ENCODE measurements at regions not wholly inside any gene's neighbourhood (a gene's known extent, or its start where the extent isn't known, plus 50 kb on each side); places are given as distances from the start of the nearest gene placed in this dataset.

GRCh38 chr14:34931206-34931605 is 51.6 kb upstream of the SRP54 start:
- TF ChIP-seq POLR2A (IDR thresholded peaks at IDR 0.05), result no peak
- Histone ChIP-seq H3K4me1 (replicated peaks in 1 of 2) (no peaks in the 10 kb centered on the region), H3K4me3 (no peak overlapping the region), H3K27ac (peak overlapping the region in 2 of 5 donors; percentile 34 to 53), H3K27me3 (no peaks in the 10 kb centered on the region), H3K9me3 (replicated peaks in 1 of 3) (no peaks in the 10 kb centered on the region), H3K36me3 (replicated peaks in 1 of 2) (no peaks in the 10 kb centered on the region)
- 40 to 57% (median 49%) methylated on average over 1 of the region's 1 CpG for whole genome bisulfite sequencing, 4 donors
- DNase-seq, result peak in 1 of 7 donors; percentile 5
- intact Hi-C loops (cut with DNase I), result no loop called here

DNA sequence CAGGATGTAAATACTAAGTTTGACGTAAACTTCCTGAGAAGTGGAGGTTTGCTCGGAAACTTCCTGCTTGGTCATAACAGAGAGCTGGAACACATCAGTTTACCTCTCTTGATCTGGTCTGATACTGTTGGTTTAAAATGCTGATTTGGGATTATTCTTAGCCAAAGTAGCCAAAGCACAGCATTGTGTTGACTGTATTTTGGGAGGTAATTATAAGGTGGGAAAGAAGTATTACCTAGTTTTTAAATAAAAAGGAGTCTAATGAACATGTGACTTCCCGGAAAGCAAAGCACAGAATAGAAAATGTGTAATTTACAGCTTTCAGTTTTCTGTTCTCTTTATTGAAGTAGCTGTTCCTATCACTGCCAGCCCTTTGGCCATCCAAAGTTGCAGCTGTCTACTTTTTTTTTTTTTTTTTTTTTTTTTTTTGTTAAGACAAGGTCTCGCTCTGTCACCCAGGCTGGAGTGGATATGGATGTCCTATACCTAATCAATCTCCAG is 52.2 kb upstream of the SRP54 start:
- TF ChIP-seq POLR2A (IDR thresholded peaks at IDR 0.05), result no peak
- TF ChIP-seq, protein P1, sequence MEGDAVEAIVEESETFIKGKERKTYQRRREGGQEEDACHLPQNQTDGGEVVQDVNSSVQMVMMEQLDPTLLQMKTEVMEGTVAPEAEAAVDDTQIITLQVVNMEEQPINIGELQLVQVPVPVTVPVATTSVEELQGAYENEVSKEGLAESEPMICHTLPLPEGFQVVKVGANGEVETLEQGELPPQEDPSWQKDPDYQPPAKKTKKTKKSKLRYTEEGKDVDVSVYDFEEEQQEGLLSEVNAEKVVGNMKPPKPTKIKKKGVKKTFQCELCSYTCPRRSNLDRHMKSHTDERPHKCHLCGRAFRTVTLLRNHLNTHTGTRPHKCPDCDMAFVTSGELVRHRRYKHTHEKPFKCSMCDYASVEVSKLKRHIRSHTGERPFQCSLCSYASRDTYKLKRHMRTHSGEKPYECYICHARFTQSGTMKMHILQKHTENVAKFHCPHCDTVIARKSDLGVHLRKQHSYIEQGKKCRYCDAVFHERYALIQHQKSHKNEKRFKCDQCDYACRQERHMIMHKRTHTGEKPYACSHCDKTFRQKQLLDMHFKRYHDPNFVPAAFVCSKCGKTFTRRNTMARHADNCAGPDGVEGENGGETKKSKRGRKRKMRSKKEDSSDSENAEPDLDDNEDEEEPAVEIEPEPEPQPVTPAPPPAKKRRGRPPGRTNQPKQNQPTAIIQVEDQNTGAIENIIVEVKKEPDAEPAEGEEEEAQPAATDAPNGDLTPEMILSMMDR (IDR thresholded peaks at IDR 0.05), result no peak
- DNase-seq, result no peak
- peak overlapping the region in 2 of 5 donors; percentile 10 to 53 for H3K27ac ChIP-seq
- no peaks in the 10 kb centered on the region for H3K9me3 ChIP-seq (replicated peaks in 1 of 3)
- no peaks in the 10 kb centered on the region for H3K36me3 ChIP-seq (replicated peaks in 1 of 2)
- H3K4me1 ChIP-seq (replicated peaks in 1 of 2), result no peaks in the 10 kb centered on the region
- H3K27me3 ChIP-seq, result no peaks in the 10 kb centered on the region
- H3K4me3 ChIP-seq, result no peak overlapping the region
- intact Hi-C loops (cut with DNase I), result no loop called here
- WGBS, 4 donors, result 58 to 63% (median 59%) methylated on average over 4 of the region's 4 CpGs

DNA sequence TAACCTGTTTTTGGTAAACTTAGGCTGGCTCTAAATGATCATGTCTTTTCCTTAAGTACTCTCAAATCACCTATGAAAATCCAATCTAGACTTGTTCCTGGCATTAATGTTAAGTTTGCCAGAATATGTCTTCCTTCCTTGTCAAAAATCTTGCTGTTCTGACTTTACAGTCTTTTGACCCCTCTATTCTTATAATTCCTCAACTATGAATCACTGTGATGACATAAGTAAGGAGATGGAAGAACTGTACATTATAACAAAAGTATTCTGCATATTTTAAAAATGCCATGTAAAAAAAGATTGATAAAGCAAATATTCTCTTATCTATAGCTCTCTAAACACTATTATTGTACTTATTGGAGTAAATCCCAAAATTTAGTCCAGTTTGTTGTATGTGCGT is 51.4 kb upstream of the BAZ1A start:
- H3K27me3 ChIP-seq, result no peaks in the 10 kb centered on the region
- H3K27ac ChIP-seq, result no peak overlapping the region
- intact Hi-C loops (cut with DNase I), result no loop called here
- no peak for TF ChIP-seq POLR2A (IDR thresholded peaks at IDR 0.05)
- TF ChIP-seq, protein P1 (IDR thresholded peaks at IDR 0.05), result no peak
- no peaks in the 10 kb centered on the region for H3K36me3 ChIP-seq (replicated peaks in 1 of 2)
- H3K9me3 ChIP-seq (replicated peaks in 1 of 3), result no peaks in the 10 kb centered on the region
- DNase-seq, result no peak
- no peak overlapping the region for H3K4me3 ChIP-seq
- no peaks in the 10 kb centered on the region for H3K4me1 ChIP-seq (replicated peaks in 1 of 2)
- WGBS, 4 donors, result 88 to 96% (median 92%) methylated on average over 1 of the region's 1 CpG

Data from adrenal gland (tissue), 9 donors.